NB4 (cell line): ENCODE measurements at regions not wholly inside any gene's neighbourhood (a gene's known extent, or its start where the extent isn't known, plus 50 kb on each side); places are given as distances from the start of the nearest gene placed in this dataset.

ENCODE experiments used
- MYC ChIP-seq: IDR thresholded peaks from 2 replicates; pipeline ENCODE4 v1.6.1; 2011; ENCODE audit warnings: low read depth, low read length
- POLR2A ChIP-seq: IDR thresholded peaks from 2 replicates; pipeline ENCODE4 v1.6.1; 2011; ENCODE audit warnings: mild to moderate bottlenecking; ENCODE audit not compliant: insufficient read length; ENCODE audit errors: extremely low read depth
- TF ChIP-seq, protein P1 (sequence below): IDR thresholded peaks from one replicate; pipeline ENCODE4 v1.5.1; 2012; ENCODE audit warnings: low read depth, low read length
- TF ChIP-seq, protein P2 (sequence below): IDR thresholded peaks from 2 replicates; pipeline ENCODE4 v1.6.1; 2011; ENCODE audit warnings: low read depth, low read length

DNA sequence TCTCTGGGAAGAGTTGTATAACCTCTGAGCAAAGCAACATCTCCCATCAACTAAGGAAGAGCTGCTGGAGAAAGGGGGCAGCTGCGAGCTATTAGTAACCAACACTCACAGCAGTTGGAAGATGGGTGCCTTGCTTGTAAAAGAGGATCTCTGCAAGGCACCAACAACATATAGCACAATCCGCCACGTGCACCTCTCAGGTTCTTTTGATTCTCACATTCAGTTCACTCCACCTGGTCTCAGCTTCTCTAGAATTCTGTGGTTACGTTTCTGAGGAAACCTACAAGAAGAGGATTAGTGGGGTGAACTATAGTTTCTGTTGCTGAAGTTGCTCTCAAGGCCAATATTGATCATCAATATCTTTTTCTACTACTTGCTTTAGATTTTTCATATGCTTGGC is 117.1 kb downstream of the RPS24 start:
- TF ChIP-seq, protein P1, sequence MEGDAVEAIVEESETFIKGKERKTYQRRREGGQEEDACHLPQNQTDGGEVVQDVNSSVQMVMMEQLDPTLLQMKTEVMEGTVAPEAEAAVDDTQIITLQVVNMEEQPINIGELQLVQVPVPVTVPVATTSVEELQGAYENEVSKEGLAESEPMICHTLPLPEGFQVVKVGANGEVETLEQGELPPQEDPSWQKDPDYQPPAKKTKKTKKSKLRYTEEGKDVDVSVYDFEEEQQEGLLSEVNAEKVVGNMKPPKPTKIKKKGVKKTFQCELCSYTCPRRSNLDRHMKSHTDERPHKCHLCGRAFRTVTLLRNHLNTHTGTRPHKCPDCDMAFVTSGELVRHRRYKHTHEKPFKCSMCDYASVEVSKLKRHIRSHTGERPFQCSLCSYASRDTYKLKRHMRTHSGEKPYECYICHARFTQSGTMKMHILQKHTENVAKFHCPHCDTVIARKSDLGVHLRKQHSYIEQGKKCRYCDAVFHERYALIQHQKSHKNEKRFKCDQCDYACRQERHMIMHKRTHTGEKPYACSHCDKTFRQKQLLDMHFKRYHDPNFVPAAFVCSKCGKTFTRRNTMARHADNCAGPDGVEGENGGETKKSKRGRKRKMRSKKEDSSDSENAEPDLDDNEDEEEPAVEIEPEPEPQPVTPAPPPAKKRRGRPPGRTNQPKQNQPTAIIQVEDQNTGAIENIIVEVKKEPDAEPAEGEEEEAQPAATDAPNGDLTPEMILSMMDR: no peak
- no peak for TF ChIP-seq POLR2A
- TF ChIP-seq, protein P2, sequence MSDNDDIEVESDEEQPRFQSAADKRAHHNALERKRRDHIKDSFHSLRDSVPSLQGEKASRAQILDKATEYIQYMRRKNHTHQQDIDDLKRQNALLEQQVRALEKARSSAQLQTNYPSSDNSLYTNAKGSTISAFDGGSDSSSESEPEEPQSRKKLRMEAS: no peak
- TF ChIP-seq MYC: no peak
